Gastrocnemius medialis (tissue), 4 donors: ENCODE measurements at regions not wholly inside any gene's neighbourhood (a gene's known extent, or its start where the extent isn't known, plus 50 kb on each side); places are given as distances from the start of the nearest gene placed in this dataset.

ENCODE experiments used
- POLR2A ChIP-seq, 2 donors: fragments of 450-650 bp; IDR thresholded peaks; one replicate each; pipeline ENCODE4 v1.6.1; 2017; ENCODE audit warnings: antibody characterized with exemption in 2 of 2, mild to moderate bottlenecking in 2 of 2, moderate library complexity in 2 of 2
- TF ChIP-seq, protein P1 (sequence below), 5 experiments: fragments of 450-650 bp in 3 of 5; fragments of 200-600 bp in 2 of 5; sonication (generic) in 2 of 5; IDR thresholded peaks in 4 of 5; conservative IDR thresholded peaks in 1 of 5; 1 replicate in 4 of 5; 2 replicates in 1 of 5; pipeline ENCODE4 v1.5.1; 2016 to 2019; ENCODE audit warnings: antibody characterized with exemption in 5 of 5, mild to moderate bottlenecking in 3 of 5, moderate library complexity in 3 of 5

DNA sequence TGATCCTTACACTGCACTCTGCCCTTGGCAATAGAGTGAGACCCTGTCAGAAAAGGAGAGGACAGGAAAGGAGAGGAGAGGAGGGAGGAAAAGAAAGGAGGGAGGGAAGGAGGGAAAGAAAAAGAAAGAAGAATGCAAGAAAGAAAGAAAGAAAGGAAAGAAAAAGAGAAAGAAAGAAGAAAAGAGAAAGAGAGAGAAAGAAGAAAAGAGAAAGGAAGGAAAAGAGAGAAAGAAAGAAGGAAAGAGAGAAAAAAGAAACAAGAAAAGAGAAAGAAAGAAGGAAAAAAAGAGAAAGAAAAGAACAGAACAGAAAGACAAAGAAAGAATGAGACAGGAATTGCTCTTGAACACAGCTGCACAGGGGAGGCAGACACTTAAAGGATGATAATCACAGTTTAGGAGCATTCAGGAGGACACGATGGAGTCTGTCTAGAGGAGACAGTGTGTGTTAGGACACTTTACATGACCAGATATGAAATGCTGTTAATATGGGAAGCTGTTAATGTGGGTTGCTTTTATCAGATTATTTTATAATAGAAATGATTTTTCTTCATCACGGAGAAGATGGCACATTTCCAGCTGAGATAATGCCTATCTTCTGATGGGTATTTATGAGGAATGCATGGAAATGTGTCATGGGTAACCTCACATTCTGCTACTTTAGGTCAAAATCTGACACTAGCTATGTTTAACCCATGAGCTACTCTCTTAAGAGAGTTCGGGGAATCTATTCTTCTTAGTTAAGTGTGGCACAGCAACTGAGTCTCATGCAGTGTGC is 160.5 kb downstream of the BAMBI start:
- TF ChIP-seq, protein P1, sequence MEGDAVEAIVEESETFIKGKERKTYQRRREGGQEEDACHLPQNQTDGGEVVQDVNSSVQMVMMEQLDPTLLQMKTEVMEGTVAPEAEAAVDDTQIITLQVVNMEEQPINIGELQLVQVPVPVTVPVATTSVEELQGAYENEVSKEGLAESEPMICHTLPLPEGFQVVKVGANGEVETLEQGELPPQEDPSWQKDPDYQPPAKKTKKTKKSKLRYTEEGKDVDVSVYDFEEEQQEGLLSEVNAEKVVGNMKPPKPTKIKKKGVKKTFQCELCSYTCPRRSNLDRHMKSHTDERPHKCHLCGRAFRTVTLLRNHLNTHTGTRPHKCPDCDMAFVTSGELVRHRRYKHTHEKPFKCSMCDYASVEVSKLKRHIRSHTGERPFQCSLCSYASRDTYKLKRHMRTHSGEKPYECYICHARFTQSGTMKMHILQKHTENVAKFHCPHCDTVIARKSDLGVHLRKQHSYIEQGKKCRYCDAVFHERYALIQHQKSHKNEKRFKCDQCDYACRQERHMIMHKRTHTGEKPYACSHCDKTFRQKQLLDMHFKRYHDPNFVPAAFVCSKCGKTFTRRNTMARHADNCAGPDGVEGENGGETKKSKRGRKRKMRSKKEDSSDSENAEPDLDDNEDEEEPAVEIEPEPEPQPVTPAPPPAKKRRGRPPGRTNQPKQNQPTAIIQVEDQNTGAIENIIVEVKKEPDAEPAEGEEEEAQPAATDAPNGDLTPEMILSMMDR (IDR thresholded peaks at IDR 0.05 in 4 of 5, conservative IDR thresholded peaks at IDR 0.05 in 1 of 5): no peak
- TF ChIP-seq POLR2A (IDR thresholded peaks at IDR 0.05): no peak
